BLaER1 treated with 17β-estradiol and CSF1 and Interleukin-3, amounts not matched to agents 10 nM and 100 nM (cell line): ENCODE measurements at regions not wholly inside any gene's neighbourhood (a gene's known extent, or its start where the extent isn't known, plus 50 kb on each side); places are given as distances from the start of the nearest gene placed in this dataset.
A peak's percentile ranks its signal among the peaks of the same experiment; 100 is the strongest.

Source experiments
- H3K27ac ChIP-seq, 11 experiments: shearing (Covaris generic); formaldehyde crosslinking; 2 replicates each; pipeline ENCODE4 v1.8.1; 2022
- H3K27me3 ChIP-seq, 11 experiments: shearing (Covaris generic); formaldehyde crosslinking; 2 replicates each; pipeline ENCODE4 v1.8.1; 2022
- H3K36me3 ChIP-seq, 11 experiments: shearing (Covaris generic); formaldehyde crosslinking; 2 replicates each; pipeline ENCODE4 v1.8.1; 2022
- H3K4me1 ChIP-seq, 10 experiments: shearing (Covaris generic); formaldehyde crosslinking; 2 replicates each; pipeline ENCODE4 v1.8.1; 2022
- H3K4me2 ChIP-seq, 11 experiments: shearing (Covaris generic); formaldehyde crosslinking; 2 replicates each; pipeline ENCODE4 v1.8.1; 2022
- H3K4me3 ChIP-seq, 10 experiments: shearing (Covaris generic); formaldehyde crosslinking; 2 replicates each; pipeline ENCODE4 v1.8.1; 2022
- H3K9ac ChIP-seq, 11 experiments: shearing (Covaris generic); formaldehyde crosslinking; 2 replicates each; pipeline ENCODE4 v1.8.1; 2022
- H3K9me3 ChIP-seq, 11 experiments: shearing (Covaris generic); formaldehyde crosslinking; replicated peaks in 1 of 11; 2 replicates each; pipeline ENCODE4 v1.8.1; 2022
- H4K20me1 ChIP-seq, 11 experiments: shearing (Covaris generic); formaldehyde crosslinking; 2 replicates each; pipeline ENCODE4 v1.8.1; 2022
- Cebpa-rat ChIP-seq, 11 experiments: shearing (Covaris generic); IDR thresholded peaks; 2 replicates each; pipeline ENCODE4 v1.8.1; 2022

GRCh38 chr11:104361975-104362374 is 198.0 kb upstream of the PDGFD start:
- H4K20me1 ChIP-seq: no peaks in the 10 kb centered on the region
- no peak overlapping the region for H3K9ac ChIP-seq
- no peaks in the 10 kb centered on the region for H3K36me3 ChIP-seq
- no peak for TF ChIP-seq Cebpa-rat (IDR thresholded peaks at IDR 0.05)
- peaks cover 10 to 15% (median 13%) of the 10 kb centered on the region in 11 experiments for H3K9me3 ChIP-seq
- H3K27me3 ChIP-seq: no peaks in the 10 kb centered on the region
- no peak overlapping the region for H3K27ac ChIP-seq
- H3K4me2 ChIP-seq: no peak overlapping the region
- no peaks in the 10 kb centered on the region for H3K4me1 ChIP-seq
- no peak overlapping the region for H3K4me3 ChIP-seq

GRCh38 chr11:104352036-104352435 is 188.1 kb upstream of the PDGFD start:
- no peak for TF ChIP-seq Cebpa-rat (IDR thresholded peaks at IDR 0.05)
- H3K36me3 ChIP-seq: no peaks in the 10 kb centered on the region
- no peak overlapping the region for H3K27ac ChIP-seq

DNA sequence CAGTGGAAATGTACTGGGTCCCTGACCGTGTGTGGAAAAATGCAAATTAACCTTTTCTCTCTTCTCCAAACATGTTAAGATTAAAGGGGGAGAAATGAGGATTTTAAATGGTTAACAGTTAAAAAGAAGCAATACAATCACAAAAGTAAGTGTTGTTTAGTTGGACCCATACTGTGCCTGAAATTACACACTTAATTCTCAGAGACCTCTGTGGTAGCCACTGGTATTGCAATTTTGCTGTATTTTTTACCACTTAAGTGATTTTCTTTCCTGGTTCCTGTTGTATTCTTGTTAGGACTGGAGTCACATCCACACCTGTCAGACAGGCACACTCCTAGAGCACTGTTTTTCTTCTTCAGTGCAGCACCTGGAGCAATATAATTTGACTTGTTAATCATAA is 179.6 kb upstream of the PDGFD start:
- H3K27ac ChIP-seq: no peak overlapping the region

More at GRCh38 chr11:104352036-104352435, 188.1 kb upstream of the PDGFD start:
- peaks cover 14 to 35% (median 27%) of the 10 kb centered on the region in 11 experiments for H3K9me3 ChIP-seq
- H3K4me1 ChIP-seq: no peaks in the 10 kb centered on the region
- no peaks in the 10 kb centered on the region for H3K27me3 ChIP-seq
- H3K9ac ChIP-seq: no peak overlapping the region
- H3K4me3 ChIP-seq: no peak overlapping the region
- H4K20me1 ChIP-seq: no peaks in the 10 kb centered on the region
- no peak overlapping the region for H3K4me2 ChIP-seq

DNA sequence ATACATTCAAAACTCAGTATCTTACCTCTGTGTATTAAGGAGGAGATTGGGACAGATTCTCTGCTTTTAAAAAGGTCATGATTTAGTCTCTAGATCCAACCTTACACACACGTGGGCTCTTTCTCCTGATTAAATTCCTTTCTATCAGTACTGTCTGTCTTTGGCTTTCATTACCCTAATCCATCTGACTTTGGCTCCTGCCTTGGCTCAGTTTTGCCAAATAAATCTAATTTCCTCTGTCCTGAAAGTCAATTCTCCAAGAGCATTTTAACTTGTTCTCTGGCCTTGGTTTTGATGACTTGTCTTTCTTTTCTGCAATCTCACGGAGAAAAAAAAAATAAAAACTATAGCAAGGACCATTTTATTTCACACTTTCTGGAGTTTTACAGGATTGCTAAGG is 176.6 kb upstream of the PDGFD start:
- no peak overlapping the region for H3K9ac ChIP-seq
- no peak overlapping the region for H3K4me3 ChIP-seq
- H3K4me1 ChIP-seq: peaks cover 7 to 25% (median 18%) of the 10 kb centered on the region in 10 experiments
- no peaks in the 10 kb centered on the region for H3K36me3 ChIP-seq
- no peaks in the 10 kb centered on the region; a peak in 2 of 22 replicates for H3K27me3 ChIP-seq
- H3K4me2 ChIP-seq: no peak overlapping the region; a peak in 1 of 22 replicates
- TF ChIP-seq Cebpa-rat (IDR thresholded peaks at IDR 0.05): no peak
- H4K20me1 ChIP-seq: no peaks in the 10 kb centered on the region
- H3K9me3 ChIP-seq: peaks cover 21 to 32% (median 24%) of the 10 kb centered on the region in 11 experiments
- no peak overlapping the region for H3K27ac ChIP-seq

More for the DNA sequence above, 179.6 kb upstream of the PDGFD start:
- Histone ChIP-seq H3K4me1 (peaks cover 7 to 20% (median 15%) of the 10 kb centered on the region in 10 experiments), H4K20me1 (no peaks in the 10 kb centered on the region), H3K4me3 (no peak overlapping the region), H3K9ac (no peak overlapping the region), H3K27me3 (no peaks in the 10 kb centered on the region; a peak in 2 of 22 replicates), H3K9me3 (peaks cover 5 to 11% (median 7%) of the 10 kb centered on the region in 11 experiments; a peak in 21 of 22 replicates), H3K4me2 (no peak overlapping the region), H3K36me3 (no peaks in the 10 kb centered on the region)
- TF ChIP-seq Cebpa-rat (IDR thresholded peaks at IDR 0.05): no peak

DNA sequence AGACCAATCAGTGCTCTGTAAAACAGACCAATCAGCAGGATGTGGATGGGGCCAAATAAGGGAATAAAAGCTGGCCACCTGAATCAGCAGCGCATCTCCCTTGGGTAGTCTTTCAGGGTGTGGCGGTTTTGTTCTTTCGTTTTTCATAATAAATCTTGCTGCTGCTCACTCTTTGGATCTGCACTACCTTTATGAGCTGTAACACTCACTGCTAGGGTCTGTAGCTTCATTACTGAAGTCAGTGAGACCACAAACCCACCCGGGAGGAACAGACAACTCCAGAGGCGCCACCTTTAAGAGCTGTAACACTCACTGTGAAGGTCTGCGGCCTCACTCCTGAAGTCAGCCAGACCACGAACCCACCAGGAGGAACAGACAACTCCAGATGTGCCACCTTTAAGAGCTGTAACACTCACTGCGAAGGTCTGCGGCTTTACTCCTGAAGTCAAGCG is 175.5 kb upstream of the PDGFD start:
- H4K20me1 ChIP-seq: no peaks in the 10 kb centered on the region
- H3K9me3 ChIP-seq: peaks cover 21 to 34% (median 25%) of the 10 kb centered on the region in 11 experiments
- peaks cover 7 to 25% (median 18%) of the 10 kb centered on the region in 10 experiments for H3K4me1 ChIP-seq
- H3K36me3 ChIP-seq: no peaks in the 10 kb centered on the region
- peak overlapping the region; percentile 51 to 80 (median 66) for H3K4me2 ChIP-seq
- H3K27me3 ChIP-seq: no peaks in the 10 kb centered on the region; a peak in 2 of 22 replicates
- H3K4me3 ChIP-seq: peak overlapping the region in 3 of 10 experiments; percentile 23 to 43 (median 36); a peak in 6 of 20 replicates
- H3K9ac ChIP-seq: no peak overlapping the region
- peak overlapping the region in 1 of 11 experiments; percentile 35; a peak in 1 of 22 replicates for H3K27ac ChIP-seq
- no peak for TF ChIP-seq Cebpa-rat (IDR thresholded peaks at IDR 0.05)

- Histone ChIP-seq H3K4me3 (no peak overlapping the region; a peak in 1 of 20 replicates), H3K9ac (no peak overlapping the region), H3K4me2 (peak overlapping the region in 3 of 11 experiments; percentile 51 to 71 (median 66); a peak in 5 of 22 replicates), H3K9me3 (peaks cover 21 to 45% (median 34%) of the 10 kb centered on the region in 11 experiments), H3K27me3 (no peaks in the 10 kb centered on the region; a peak in 2 of 22 replicates), H3K36me3 (no peaks in the 10 kb centered on the region), H4K20me1 (no peaks in the 10 kb centered on the region), H3K4me1 (peaks cover 7 to 25% (median 18%) of the 10 kb centered on the region in 10 experiments), H3K27ac (no peak overlapping the region)
- TF ChIP-seq Cebpa-rat (IDR thresholded peaks at IDR 0.05): no peak
These were observed 174.2 kb upstream of the PDGFD start for GRCh38 chr11:104338186-104338585.

DNA sequence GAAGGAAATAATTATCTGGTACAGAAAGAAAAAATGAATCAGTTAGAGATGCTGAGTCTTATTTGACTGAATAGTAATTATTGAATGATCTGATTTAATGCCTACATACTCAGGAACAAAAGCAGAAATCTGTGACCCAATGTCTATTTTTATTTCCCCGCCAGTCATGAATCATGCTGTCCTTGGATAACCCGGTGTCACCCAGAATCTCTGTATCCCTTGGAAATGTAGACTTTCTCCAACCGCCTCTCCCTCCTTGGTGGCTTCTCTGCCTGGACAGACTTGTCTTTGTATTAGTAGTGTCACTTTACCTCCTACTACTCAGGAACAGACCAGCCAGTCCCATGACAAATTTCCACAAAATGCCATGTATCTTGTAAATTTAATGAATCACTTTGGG is 173.3 kb upstream of the PDGFD start:
- no peak overlapping the region for H3K9ac ChIP-seq
- H3K27me3 ChIP-seq: no peaks in the 10 kb centered on the region; a peak in 2 of 22 replicates
- no peaks in the 10 kb centered on the region for H3K36me3 ChIP-seq
- peaks cover 7 to 25% (median 18%) of the 10 kb centered on the region in 10 experiments for H3K4me1 ChIP-seq
- no peaks in the 10 kb centered on the region for H4K20me1 ChIP-seq
- TF ChIP-seq Cebpa-rat (IDR thresholded peaks at IDR 0.05): no peak
- no peak overlapping the region for H3K4me2 ChIP-seq
- H3K9me3 ChIP-seq: peaks cover 21 to 49% (median 34%) of the 10 kb centered on the region in 11 experiments
- no peak overlapping the region for H3K27ac ChIP-seq
- H3K4me3 ChIP-seq: no peak overlapping the region

DNA sequence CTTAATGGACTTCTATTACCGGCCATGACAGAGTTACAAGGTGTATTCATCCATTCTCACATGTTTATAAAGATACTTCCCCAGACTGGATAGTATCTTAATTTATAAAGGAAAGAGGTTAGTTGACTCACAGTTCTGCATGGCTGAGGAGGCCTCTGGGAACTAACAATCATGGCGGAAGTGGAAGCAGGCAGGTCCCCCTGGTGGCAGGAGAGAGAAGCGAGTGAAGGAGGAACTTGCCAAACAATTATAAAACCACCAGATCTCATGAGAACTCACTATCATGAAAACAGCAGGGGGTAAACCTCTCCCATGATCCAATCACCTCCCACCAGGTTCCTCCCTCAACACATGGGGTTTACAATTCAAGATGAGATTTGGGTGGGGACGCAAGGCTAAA is 170.0 kb upstream of the PDGFD start:
- no peaks in the 10 kb centered on the region for H4K20me1 ChIP-seq
- H3K27me3 ChIP-seq: no peaks in the 10 kb centered on the region
- no peak overlapping the region for H3K4me2 ChIP-seq
- H3K36me3 ChIP-seq: no peaks in the 10 kb centered on the region
- H3K4me3 ChIP-seq: no peak overlapping the region
- peaks cover 16 to 49% (median 31%) of the 10 kb centered on the region in 11 experiments for H3K9me3 ChIP-seq
- no peak overlapping the region for H3K9ac ChIP-seq
- no peak overlapping the region for H3K27ac ChIP-seq
- H3K4me1 ChIP-seq: peaks cover 0 to 10% (median 7%) of the 10 kb centered on the region in 10 experiments; a peak in 10 of 20 replicates
- no peak for TF ChIP-seq Cebpa-rat (IDR thresholded peaks at IDR 0.05)

GRCh38 chr11:104332110-104332509 is 168.2 kb upstream of the PDGFD start:
- TF ChIP-seq Cebpa-rat (IDR thresholded peaks at IDR 0.05): no peak
- Histone ChIP-seq H3K4me2 (no peak overlapping the region), H3K9me3 (peaks cover 0 to 31% (median 12%) of the 10 kb centered on the region in 11 experiments; a peak in 15 of 22 replicates)

More at GRCh38 chr11:104332110-104332509, 168.2 kb upstream of the PDGFD start:
- Histone ChIP-seq H3K27me3 (no peaks in the 10 kb centered on the region), H4K20me1 (no peaks in the 10 kb centered on the region), H3K27ac (no peak overlapping the region), H3K36me3 (no peaks in the 10 kb centered on the region), H3K4me3 (no peak overlapping the region), H3K9ac (no peak overlapping the region), H3K4me1 (no peaks in the 10 kb centered on the region)
